ENCODE measurements at regions not wholly inside any gene's neighbourhood (a gene's known extent, or its start where the extent isn't known, plus 50 kb on each side); places are given as distances from the start of the nearest gene placed in this dataset.
A peak's percentile ranks its signal among the peaks of the same experiment; 100 is the strongest.

DNA sequence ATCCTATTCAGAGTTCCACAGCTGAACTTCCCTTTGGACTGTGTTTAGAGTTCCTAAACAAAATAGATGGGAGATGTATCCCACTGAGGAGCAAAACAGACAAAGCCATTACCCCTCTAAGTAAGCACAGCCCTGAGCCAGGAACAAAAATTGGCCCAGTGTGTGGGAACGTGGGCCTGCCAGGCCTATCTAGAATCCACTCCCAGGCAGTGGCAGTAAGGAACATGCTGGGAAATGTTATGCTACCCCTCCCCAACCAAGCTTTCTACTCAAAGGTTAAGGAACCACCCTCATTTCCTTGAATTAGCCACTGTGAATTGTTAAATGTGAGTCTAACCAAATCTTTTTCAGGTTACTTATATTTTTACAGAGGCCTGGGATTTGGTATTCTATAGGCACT, 405.1 kb upstream of the PTGER4 start:
- DNase-seq (ENCODE audit: low read depth): no peak
- no peak overlapping the region for H3K4me3 ChIP-seq (ENCODE audit: low read length)
- TF ChIP-seq, protein P1, sequence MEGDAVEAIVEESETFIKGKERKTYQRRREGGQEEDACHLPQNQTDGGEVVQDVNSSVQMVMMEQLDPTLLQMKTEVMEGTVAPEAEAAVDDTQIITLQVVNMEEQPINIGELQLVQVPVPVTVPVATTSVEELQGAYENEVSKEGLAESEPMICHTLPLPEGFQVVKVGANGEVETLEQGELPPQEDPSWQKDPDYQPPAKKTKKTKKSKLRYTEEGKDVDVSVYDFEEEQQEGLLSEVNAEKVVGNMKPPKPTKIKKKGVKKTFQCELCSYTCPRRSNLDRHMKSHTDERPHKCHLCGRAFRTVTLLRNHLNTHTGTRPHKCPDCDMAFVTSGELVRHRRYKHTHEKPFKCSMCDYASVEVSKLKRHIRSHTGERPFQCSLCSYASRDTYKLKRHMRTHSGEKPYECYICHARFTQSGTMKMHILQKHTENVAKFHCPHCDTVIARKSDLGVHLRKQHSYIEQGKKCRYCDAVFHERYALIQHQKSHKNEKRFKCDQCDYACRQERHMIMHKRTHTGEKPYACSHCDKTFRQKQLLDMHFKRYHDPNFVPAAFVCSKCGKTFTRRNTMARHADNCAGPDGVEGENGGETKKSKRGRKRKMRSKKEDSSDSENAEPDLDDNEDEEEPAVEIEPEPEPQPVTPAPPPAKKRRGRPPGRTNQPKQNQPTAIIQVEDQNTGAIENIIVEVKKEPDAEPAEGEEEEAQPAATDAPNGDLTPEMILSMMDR (conservative IDR thresholded peaks at IDR 0.05; ENCODE audit: low read depth, low read length): no peak

DNA sequence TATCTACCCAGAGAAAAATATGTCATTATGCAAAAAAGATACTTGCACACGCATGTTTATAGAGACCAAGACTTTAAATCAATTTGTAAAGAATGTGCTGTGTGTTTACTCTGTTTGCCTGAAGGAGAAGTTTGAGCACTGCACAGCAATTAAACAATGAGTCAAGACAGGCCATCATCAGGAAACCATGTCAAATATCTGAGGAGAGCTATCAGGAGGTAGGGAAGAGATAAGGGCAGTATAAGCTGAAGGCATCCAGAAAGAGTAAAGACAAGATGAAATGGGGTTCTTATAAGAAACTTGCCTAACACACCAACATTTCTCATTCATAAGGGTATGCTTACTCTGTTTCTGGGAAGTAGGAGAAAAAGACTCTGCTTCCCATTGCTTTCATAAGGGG, 405.8 kb upstream of the PTGER4 start:
- TF ChIP-seq, protein P1 (conservative IDR thresholded peaks at IDR 0.05; ENCODE audit: low read depth, low read length): no peak
- H3K4me3 ChIP-seq (ENCODE audit: low read length): no peak overlapping the region
- no peak for DNase-seq (ENCODE audit: low read depth)

DNA sequence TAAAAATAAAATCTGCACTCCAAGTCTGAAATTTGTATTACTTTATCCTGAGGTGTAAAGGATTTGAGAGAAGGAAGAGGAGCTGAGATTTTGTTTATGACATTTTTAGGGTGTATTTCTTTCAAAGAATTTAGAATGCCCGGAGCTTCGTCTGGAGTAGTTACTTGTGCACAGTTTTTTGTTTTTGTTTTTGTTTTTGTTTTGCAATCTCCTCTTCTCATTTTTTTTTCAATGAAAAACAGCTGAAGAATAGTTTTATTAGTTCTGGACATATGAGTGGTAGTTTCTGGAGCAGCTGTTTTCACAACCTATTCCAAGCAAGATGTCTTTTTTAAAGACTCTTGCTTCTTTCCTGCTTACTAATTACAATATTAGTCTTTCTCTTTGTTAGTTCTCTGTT, 408.2 kb upstream of the PTGER4 start:
- DNase-seq (ENCODE audit: low read depth): no peak
- TF ChIP-seq, protein P1 (conservative IDR thresholded peaks at IDR 0.05; ENCODE audit: low read depth, low read length): no peak
- H3K4me3 ChIP-seq (ENCODE audit: low read length): no peak overlapping the region

DNA sequence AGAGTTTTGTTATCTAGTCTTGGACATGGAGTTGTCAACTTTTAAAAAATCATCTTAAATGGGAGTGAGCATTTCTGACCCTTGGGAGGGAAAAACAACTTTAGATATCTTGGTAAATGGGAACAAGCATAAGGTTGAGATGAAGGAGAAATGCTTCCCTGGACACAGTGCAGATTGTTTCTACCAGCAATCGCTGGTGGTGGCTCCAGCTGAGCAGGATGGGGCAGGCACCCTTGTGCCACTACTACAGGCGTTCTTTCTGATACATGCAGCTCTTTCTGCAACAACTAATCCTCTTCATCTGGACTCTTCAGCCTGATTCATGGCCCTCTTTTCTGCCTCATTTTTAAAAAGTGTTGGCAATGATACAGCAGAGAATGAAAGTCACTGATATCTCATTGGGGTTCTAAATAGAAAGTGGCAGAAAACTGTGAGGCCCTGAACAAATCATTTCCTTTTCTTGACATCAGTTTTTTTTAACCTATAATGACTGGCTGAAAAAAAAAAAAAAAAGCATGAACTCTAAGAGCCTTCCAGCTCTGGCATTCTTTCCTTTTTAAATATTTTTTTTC, 409.4 kb upstream of the PTGER4 start:
- no peak for DNase-seq (ENCODE audit: low read depth)
- H3K4me3 ChIP-seq (ENCODE audit: low read length): no peak overlapping the region
- TF ChIP-seq, protein P1 (conservative IDR thresholded peaks at IDR 0.05; ENCODE audit: low read depth, low read length): no peak

DNA sequence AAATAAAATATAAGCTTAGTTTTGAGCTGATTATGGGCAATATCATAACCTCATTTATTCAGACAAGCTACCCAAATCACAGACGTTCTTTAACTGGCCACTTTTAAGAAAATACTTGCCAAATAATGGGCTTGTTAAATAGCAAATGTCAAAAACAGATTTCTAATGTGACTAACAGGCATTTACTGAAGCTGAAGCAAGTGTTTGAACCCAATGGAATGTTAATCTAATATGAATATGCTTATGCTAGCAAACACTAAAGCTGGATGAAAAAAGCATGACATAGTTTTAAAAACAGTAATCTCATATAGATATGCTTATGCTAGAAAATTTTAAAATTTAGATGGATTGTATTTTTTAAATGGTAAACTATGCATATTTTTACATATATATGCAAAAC, 411.6 kb upstream of the PTGER4 start:
- H3K4me3 ChIP-seq (ENCODE audit: low read length): no peak overlapping the region
- peak; percentile 72 for DNase-seq (ENCODE audit: low read depth)
- TF ChIP-seq, protein P1 (conservative IDR thresholded peaks at IDR 0.05; ENCODE audit: low read depth, low read length): no peak

DNA sequence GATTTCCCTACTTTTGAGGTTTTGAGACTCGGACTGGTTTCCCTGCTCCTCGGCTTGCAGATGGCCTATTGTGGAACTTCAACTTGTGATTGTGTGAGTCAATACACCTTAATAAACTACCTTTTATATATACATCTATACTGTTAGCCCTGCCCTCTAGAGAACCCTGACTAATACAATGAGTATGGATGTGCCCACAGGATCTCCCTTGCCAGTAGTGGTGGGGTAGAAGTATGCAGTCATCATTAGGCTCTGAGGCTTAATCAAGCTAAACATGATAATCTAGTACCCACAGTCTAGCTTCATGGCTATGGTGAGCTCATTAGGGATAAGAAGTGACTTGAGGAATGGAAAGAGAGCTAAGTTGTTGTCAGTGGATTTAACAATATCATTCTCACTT, 412.8 kb upstream of the PTGER4 start:
- TF ChIP-seq, protein P1 (conservative IDR thresholded peaks at IDR 0.05; ENCODE audit: low read depth, low read length): no peak
- peak; percentile 32 for DNase-seq (ENCODE audit: low read depth)
- H3K4me3 ChIP-seq (ENCODE audit: low read length): no peak overlapping the region

DNA sequence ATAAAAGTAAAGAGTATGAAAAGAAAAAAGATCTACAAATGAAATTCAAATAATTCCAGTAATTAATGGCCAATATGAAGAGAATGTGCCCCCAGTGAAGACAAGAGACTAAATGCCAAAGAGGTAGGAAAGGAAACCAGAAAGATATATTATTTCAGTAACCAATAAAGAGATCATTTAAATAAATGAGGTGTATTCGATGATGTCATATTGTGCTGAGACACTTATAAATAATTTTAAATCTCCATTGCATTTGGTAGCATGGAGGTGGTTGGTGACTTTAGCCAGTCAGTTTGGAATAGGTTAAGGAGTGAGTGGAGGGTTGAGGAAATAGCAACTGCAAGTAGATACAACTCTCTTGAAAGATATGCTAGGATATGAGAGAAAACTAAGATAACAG, 417.7 kb upstream of the PTGER4 start:
- no peak for DNase-seq (ENCODE audit: low read depth)
- no peak overlapping the region for H3K4me3 ChIP-seq (ENCODE audit: low read length)
- TF ChIP-seq, protein P1 (conservative IDR thresholded peaks at IDR 0.05; ENCODE audit: low read depth, low read length): no peak

All from retinal pigment epithelial cell (primary cell).